Vagina (tissue), 2 donors: ENCODE measurements at regions not wholly inside any gene's neighbourhood (a gene's known extent, or its start where the extent isn't known, plus 50 kb on each side); places are given as distances from the start of the nearest gene placed in this dataset.
"Not testable (repeated sequence)": the region's sequence is repeated elsewhere in the genome, so short reads cannot be mapped to it uniquely, and the experiment has no call there.

Source experiments
- CTCF ChIP-seq, 3 experiments: fragments of 450-650 bp in 2 of 3; fragments of 200-600 bp in 1 of 3; sonication (generic) in 1 of 3; IDR thresholded peaks; one replicate each; pipeline ENCODE4 v1.5.1; 2017 to 2019; ENCODE audit warnings: antibody characterized with exemption in 3 of 3, mild to moderate bottlenecking in 2 of 3, moderate library complexity in 2 of 3
- POLR2A ChIP-seq, 2 donors: fragments of 450-650 bp; IDR thresholded peaks; one replicate each; pipeline ENCODE4 v1.6.1; 2017; ENCODE audit warnings: antibody characterized with exemption in 2 of 2, mild to moderate bottlenecking in 2 of 2, moderate library complexity in 2 of 2
- POLR2AphosphoS5 ChIP-seq, 2 donors: sonication (generic); formaldehyde crosslinking; IDR thresholded peaks; one replicate each; pipeline ENCODE4 v1.9.0; 2017; ENCODE audit warnings: antibody characterized with exemption in 2 of 2, mild to moderate bottlenecking in 2 of 2, low read depth in 1 of 2; ENCODE audit not compliant: insufficient read depth in 1 of 2

- not testable (repeated sequence) for TF ChIP-seq POLR2A (IDR thresholded peaks at IDR 0.05); CTCF (IDR thresholded peaks at IDR 0.05); POLR2AphosphoS5 (IDR thresholded peaks at IDR 0.05; ENCODE audit: insufficient read depth in 1 of 2, low read depth in 1 of 2)
Measured at GRCh38 chr2:89325894-89326293, 634.4 kb downstream of the RPIA start.
